Mesenchymal stem cell (in vitro differentiated cells and primary cell): ENCODE measurements at regions not wholly inside any gene's neighbourhood (a gene's known extent, or its start where the extent isn't known, plus 50 kb on each side); places are given as distances from the start of the nearest gene placed in this dataset.
A peak's percentile ranks its signal among the peaks of the same experiment; 100 is the strongest.

Source experiments
- DNase-seq: peaks from one replicate; pipeline ENCODE4 v3.0.0-alpha.2; 2013
- H2AFZ ChIP-seq: one replicate; pipeline ENCODE4 v1.6.1; 2013; ENCODE audit warnings: low read depth, mild to moderate bottlenecking, control low read depth, inconsistent platforms, low read length, moderate library complexity
- H2AK5ac ChIP-seq: 2 replicates; pipeline ENCODE4 v1.6.1; 2013; ENCODE audit warnings: low read length, moderate library complexity, mild to moderate bottlenecking, inconsistent platforms; ENCODE audit not compliant: severe bottlenecking
- H2BK120ac ChIP-seq: one replicate; pipeline ENCODE4 v1.6.1; 2013; ENCODE audit warnings: low read depth, mild to moderate bottlenecking, inconsistent platforms, low read length, moderate library complexity
- H2BK12ac ChIP-seq, 2 experiments: one replicate each; pipeline ENCODE4 v1.6.1; 2013; ENCODE audit warnings: inconsistent platforms in 2 of 2, low read length in 2 of 2, mild to moderate bottlenecking in 2 of 2, moderate library complexity in 2 of 2, control low read depth in 1 of 2
- H2BK15ac ChIP-seq: one replicate; pipeline ENCODE4 v1.6.1; 2013; ENCODE audit warnings: mild to moderate bottlenecking, low read depth, inconsistent platforms; ENCODE audit not compliant: poor library complexity, severe bottlenecking
- H2BK5ac ChIP-seq: 2 replicates; pipeline ENCODE4 v1.6.1; 2013; ENCODE audit warnings: low read depth, mild to moderate bottlenecking, low read length, control low read depth, inconsistent platforms; ENCODE audit not compliant: poor library complexity, severe bottlenecking
- H3K14ac ChIP-seq, 2 experiments: one replicate each; pipeline ENCODE4 v1.6.1; 2013; ENCODE audit warnings: inconsistent platforms in 2 of 2, low read length in 2 of 2, control low read depth in 1 of 2, mild to moderate bottlenecking in 1 of 2, moderate library complexity in 1 of 2
- H3K18ac ChIP-seq, 2 experiments: one replicate each; pipeline ENCODE4 v1.6.1; 2013; ENCODE audit warnings: inconsistent platforms in 2 of 2, low read length in 2 of 2, control low read depth in 1 of 2, low read depth in 1 of 2, mild to moderate bottlenecking in 1 of 2
- H3K23ac ChIP-seq, 2 experiments: one replicate each; pipeline ENCODE4 v1.6.1; 2013; ENCODE audit warnings: inconsistent platforms in 2 of 2, low read length in 2 of 2, mild to moderate bottlenecking in 2 of 2, moderate library complexity in 2 of 2, control low read depth in 1 of 2
- H3K27ac ChIP-seq: 2 replicates; pipeline ENCODE4 v1.5.1; 2013; ENCODE audit warnings: mild to moderate bottlenecking, moderate library complexity, low read length, control low read depth, inconsistent platforms; ENCODE audit not compliant: poor library complexity, severe bottlenecking
- H3K27me3 ChIP-seq, 2 experiments: 2 replicates each; pipeline versions ENCODE4 v1.6.1 to v1.7.0; 2013; ENCODE audit warnings: low read length in 2 of 2, mild to moderate bottlenecking in 2 of 2, moderate library complexity in 2 of 2, control low read depth in 1 of 2, inconsistent platforms in 1 of 2; ENCODE audit not compliant: control insufficient read depth in 1 of 2, insufficient read depth in 1 of 2
- H3K36me3 ChIP-seq, 2 experiments: 2 replicates each; pipeline versions ENCODE4 v1.6.1 to v1.7.0; 2013; ENCODE audit warnings: low read length in 2 of 2, control low read depth in 1 of 2, inconsistent platforms in 1 of 2, low read depth in 1 of 2, mild to moderate bottlenecking in 1 of 2; ENCODE audit not compliant: insufficient read depth in 2 of 2, control insufficient read depth in 1 of 2
- H3K4ac ChIP-seq, 2 experiments: one replicate each; pipeline ENCODE4 v1.6.1; 2013; ENCODE audit warnings: inconsistent platforms in 2 of 2, low read length in 2 of 2, mild to moderate bottlenecking in 2 of 2, moderate library complexity in 2 of 2, control low read depth in 1 of 2, low read depth in 1 of 2
- H3K4me1 ChIP-seq: 2 replicates; pipeline ENCODE4 v1.6.1; 2013; ENCODE audit warnings: low read depth, low read length, control low read depth; ENCODE audit not compliant: control insufficient read depth, insufficient read depth
- H3K4me2 ChIP-seq: 2 replicates; pipeline ENCODE4 v1.6.1; 2013; ENCODE audit warnings: low read length, mild to moderate bottlenecking, inconsistent platforms; ENCODE audit not compliant: poor library complexity, severe bottlenecking
- H3K4me3 ChIP-seq, 2 experiments: 2 replicates each; pipeline versions ENCODE4 v1.5.1 to v1.7.0; 2013; ENCODE audit warnings: low read length in 2 of 2, mild to moderate bottlenecking in 2 of 2, control low read depth in 1 of 2, low read depth in 1 of 2; ENCODE audit not compliant: insufficient read depth in 1 of 2
- H3K79me1 ChIP-seq: replicated peaks from 2 replicates; pipeline ENCODE4 v1.6.1; 2013; ENCODE audit warnings: mild to moderate bottlenecking, control low read depth, low read length, inconsistent platforms; ENCODE audit not compliant: poor library complexity, severe bottlenecking
- H3K9ac ChIP-seq: 2 replicates; pipeline ENCODE4 v1.7.0; 2013; ENCODE audit warnings: mild to moderate bottlenecking, low read length, moderate library complexity
- H3K9me3 ChIP-seq: 2 replicates; pipeline ENCODE4 v1.7.0; 2013; ENCODE audit warnings: mild to moderate bottlenecking, low read length; ENCODE audit not compliant: control insufficient read depth
- H4K8ac ChIP-seq: one replicate; pipeline ENCODE4 v1.6.1; 2013; ENCODE audit warnings: inconsistent platforms, mild to moderate bottlenecking, low read length, moderate library complexity
- H4K91ac ChIP-seq: one replicate; pipeline ENCODE4 v1.6.1; 2013; ENCODE audit warnings: mild to moderate bottlenecking, low read length, inconsistent platforms
- WGBS: methylation state at CpG from one replicate; pipeline ENCODE4 v1.1.7; 2013; ENCODE audit warnings: mixed read lengths; 5-methylcytosine and 5-hydroxymethylcytosine counted together

DNA sequence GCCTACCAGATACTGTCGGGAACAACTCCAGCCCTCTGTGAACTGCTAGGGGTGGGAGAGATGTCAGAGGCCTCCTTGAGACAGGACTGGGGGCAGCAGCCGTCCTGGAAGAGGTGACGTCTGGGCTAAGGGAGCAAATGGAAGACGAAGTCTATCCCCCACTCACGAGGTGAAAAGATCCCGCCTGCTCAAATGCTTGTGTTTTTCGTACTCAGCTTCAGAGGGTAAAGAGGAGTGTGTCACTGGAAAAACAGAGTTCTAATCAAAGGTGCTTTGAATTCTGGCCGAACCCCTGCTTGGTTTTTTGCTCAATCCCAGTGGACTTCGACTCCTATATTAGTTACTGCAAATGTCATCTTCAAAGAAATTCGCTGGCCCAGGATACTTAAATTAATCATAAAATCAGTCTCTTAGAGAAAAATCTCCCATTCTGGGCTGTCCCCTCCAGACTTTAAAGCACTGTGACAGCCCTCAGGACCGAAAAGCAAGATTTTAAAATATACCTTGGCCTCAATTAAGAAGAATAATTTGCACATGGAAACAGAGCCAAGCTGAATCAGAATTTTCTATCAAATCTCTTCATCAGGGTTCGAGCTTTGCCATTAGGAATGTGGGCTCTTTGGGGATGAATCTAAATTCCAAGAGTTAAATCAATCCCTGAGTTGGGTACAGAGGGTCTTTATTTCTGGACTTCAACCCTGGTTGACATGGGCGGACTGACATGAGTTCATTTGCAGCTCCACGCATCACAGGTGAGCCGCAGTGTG lies 61.8 kb upstream of the AFDN start:
- no peaks in the 10 kb centered on the region for H3K79me1 ChIP-seq
- no peak overlapping the region for H3K9ac ChIP-seq
- 92% methylated on average over 15 of the region's 15 CpGs for WGBS

DNA sequence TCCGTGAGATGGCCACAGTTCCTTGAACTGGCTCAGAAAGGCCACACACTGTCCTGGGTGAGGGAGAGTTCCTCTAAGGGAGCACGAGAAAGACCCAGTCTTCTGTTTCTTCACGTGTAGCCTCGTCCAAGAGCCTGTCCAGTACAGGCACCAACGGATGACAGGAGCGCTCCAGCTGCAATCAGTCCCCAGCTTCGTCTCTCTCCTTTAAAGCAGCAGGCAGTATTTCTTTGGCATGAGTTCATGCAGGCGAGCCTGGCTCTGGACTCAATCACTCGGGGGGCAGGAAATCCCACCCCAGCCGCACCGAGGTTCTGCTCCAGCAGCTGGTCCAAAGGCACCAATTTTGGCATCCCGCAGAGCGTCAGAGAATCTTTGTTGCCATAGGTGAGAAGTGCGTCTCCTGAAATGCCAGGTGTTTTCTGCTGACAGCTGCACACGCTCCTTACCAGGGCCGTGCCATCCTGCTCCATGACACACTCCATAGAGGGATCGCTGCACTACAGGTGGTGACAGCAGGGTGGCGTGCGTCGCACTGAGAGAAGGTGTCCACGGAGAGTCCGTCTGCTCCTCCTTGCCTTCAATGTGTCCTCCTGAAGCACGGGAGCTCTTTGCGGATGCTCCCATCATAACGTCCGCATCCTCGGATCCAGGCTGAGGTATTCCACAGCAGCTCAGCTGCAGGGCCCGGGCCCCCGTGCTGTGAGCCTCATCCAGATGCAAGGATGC lies 59.6 kb upstream of the AFDN start:
- Histone ChIP-seq H2BK15ac (no peak overlapping the region), H4K8ac (no peak overlapping the region), H2AFZ (no peak overlapping the region), H3K9ac (no peak overlapping the region), H3K4me3 (no peak overlapping the region), H3K14ac (no peak overlapping the region), H2BK5ac (no peak overlapping the region), H3K79me1 (no peaks in the 10 kb centered on the region), H3K4me2 (no peak overlapping the region), H3K27ac (no peak overlapping the region), H2BK120ac (no peak overlapping the region), H3K23ac (no peak overlapping the region), H3K27me3 (peaks cover 4 to 26% of the 10 kb centered on the region in 2 experiments), H2AK5ac (no peak overlapping the region), H3K9me3 (no peaks in the 10 kb centered on the region), H4K91ac (peak overlapping the region; percentile 31), H3K18ac (no peak overlapping the region), H3K4me1 (no peaks in the 10 kb centered on the region), H3K36me3 (no peaks in the 10 kb centered on the region), H2BK12ac (no peak overlapping the region), H3K4ac (no peak overlapping the region)
- no peak for DNase-seq
- WGBS = 82% methylated on average over 29 of the region's 29 CpGs

More for the DNA sequence above, 61.8 kb upstream of the AFDN start:
- H3K23ac ChIP-seq = no peak overlapping the region
- H3K36me3 ChIP-seq = no peaks in the 10 kb centered on the region
- H2BK5ac ChIP-seq = no peak overlapping the region
- H3K27me3 ChIP-seq = peaks cover 4 to 26% of the 10 kb centered on the region in 2 experiments
- no peak overlapping the region for H2AFZ ChIP-seq
- H2AK5ac ChIP-seq = no peak overlapping the region
- H3K4me2 ChIP-seq = no peak overlapping the region
- no peak for DNase-seq
- H4K8ac ChIP-seq = no peak overlapping the region
- no peak overlapping the region for H4K91ac ChIP-seq
- no peak overlapping the region for H2BK120ac ChIP-seq
- H3K4ac ChIP-seq = no peak overlapping the region
- H3K9me3 ChIP-seq = no peaks in the 10 kb centered on the region
- H3K14ac ChIP-seq = no peak overlapping the region
- no peak overlapping the region for H3K18ac ChIP-seq
- no peaks in the 10 kb centered on the region for H3K4me1 ChIP-seq
- H2BK12ac ChIP-seq = no peak overlapping the region
- H3K4me3 ChIP-seq = no peak overlapping the region
- H3K27ac ChIP-seq = no peak overlapping the region
- H2BK15ac ChIP-seq = no peak overlapping the region

DNA sequence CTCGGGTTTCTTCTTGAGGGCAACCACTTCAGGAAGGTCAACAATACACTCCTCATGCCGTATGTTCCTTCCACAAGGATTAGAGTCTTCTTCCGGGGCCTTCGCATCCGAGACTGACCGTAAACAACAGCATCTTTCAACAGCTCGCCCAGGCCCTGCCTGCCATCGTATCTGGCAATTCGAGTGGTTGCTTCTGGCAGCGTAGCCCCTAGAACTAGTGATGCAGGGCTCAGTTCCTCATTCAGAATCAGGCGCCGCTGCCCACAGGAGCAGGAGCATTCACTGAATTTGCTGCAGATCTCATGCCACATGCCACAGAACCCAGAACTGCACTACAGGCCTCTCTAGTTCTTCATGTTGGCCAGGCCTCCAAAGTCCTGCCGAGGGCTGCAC lies 59.0 kb upstream of the AFDN start:
- Histone ChIP-seq H3K4me1 (no peaks in the 10 kb centered on the region), H4K8ac (no peak overlapping the region), H2AK5ac (no peak overlapping the region), H2AFZ (no peak overlapping the region), H2BK15ac (no peak overlapping the region), H2BK120ac (no peak overlapping the region), H3K9ac (no peak overlapping the region), H3K79me1 (no peaks in the 10 kb centered on the region), H4K91ac (no peak overlapping the region), H3K14ac (no peak overlapping the region), H3K9me3 (no peaks in the 10 kb centered on the region), H3K18ac (no peak overlapping the region), H2BK5ac (no peak overlapping the region), H2BK12ac (no peak overlapping the region), H3K27ac (no peak overlapping the region), H3K4me3 (no peak overlapping the region), H3K27me3 (peaks cover 4 to 26% of the 10 kb centered on the region in 2 experiments), H3K4ac (no peak overlapping the region), H3K23ac (no peak overlapping the region), H3K36me3 (no peaks in the 10 kb centered on the region), H3K4me2 (no peak overlapping the region)
- WGBS = 83% methylated on average over 13 of the region's 13 CpGs
- DNase-seq = no peak

DNA sequence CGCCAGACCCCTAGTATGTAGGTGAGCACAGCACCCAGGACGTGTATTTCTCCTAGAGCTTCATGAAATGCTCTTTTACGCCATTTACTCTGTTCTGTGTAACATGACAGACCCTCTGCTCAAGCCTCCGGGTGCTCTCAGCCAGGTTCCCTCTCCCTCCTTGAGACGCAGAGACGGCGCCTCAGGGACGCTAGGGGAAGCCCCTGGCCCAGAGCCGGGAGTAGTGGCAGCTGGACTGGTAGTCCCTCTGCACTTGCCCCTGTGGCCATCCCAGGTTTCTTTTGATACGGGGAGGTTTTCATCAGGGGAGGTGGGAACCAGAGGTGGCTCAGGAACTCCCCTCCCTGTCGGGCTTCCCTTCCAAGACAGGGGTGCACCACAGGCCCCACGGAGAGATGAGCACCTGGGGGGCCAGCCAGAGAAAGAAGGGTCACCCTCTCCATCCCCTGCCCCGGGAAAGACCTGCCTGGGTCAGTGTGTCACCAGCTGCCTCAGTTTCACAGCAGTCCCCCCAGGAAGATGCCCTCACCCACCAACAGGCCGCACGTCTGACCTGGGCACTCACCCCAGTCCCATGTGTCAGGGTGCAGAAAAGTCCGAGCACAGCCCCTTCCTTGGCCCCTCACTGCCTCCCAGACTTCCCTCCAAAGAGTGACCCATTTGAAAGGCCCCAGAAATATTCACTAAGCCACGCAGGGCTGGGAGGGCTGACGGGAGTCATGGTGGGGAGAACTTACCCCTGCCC lies 58.1 kb upstream of the AFDN start:
- Histone ChIP-seq H4K91ac (no peak overlapping the region), H3K27me3 (peaks cover 4 to 26% of the 10 kb centered on the region in 2 experiments), H3K4me2 (no peak overlapping the region), H3K4ac (no peak overlapping the region), H3K79me1 (no peaks in the 10 kb centered on the region), H2AFZ (no peak overlapping the region), H4K8ac (no peak overlapping the region), H2BK120ac (no peak overlapping the region), H3K9ac (no peak overlapping the region), H3K4me3 (no peak overlapping the region), H3K18ac (no peak overlapping the region), H3K9me3 (no peaks in the 10 kb centered on the region), H2BK15ac (no peak overlapping the region), H3K36me3 (no peaks in the 10 kb centered on the region), H2BK5ac (no peak overlapping the region), H3K4me1 (no peaks in the 10 kb centered on the region), H2BK12ac (no peak overlapping the region), H3K27ac (no peak overlapping the region), H3K23ac (no peak overlapping the region), H2AK5ac (no peak overlapping the region), H3K14ac (no peak overlapping the region)
- no peak for DNase-seq
- 96% methylated on average over 18 of the region's 18 CpGs for WGBS
